ENCODE measurements at regions not wholly inside any gene's neighbourhood (a gene's known extent, or its start where the extent isn't known, plus 50 kb on each side); places are given as distances from the start of the nearest gene placed in this dataset.

GRCh38 chr11:111063726-111064517 lies 181.6 kb upstream of the POU2AF2 start:
- no peak for DNase-seq (ENCODE audit: low spot score)
- H3K4me3 Mint-ChIP-seq (ENCODE audit: unreplicated experiment) = no peak overlapping the region
- no peak for TF ChIP-seq CTCF (IDR thresholded peaks at IDR 0.05; ENCODE audit: unreplicated experiment)
- no peak overlapping the region for H3K27ac Mint-ChIP-seq (ENCODE audit: unreplicated experiment)
- H3K36me3 Mint-ChIP-seq (ENCODE audit: low read depth, unreplicated experiment) = no peaks in the 10 kb centered on the region
- no peaks in the 10 kb centered on the region for H3K27me3 Mint-ChIP-seq (ENCODE audit: unreplicated experiment)
- H3K4me1 Mint-ChIP-seq (ENCODE audit: unreplicated experiment) = no peaks in the 10 kb centered on the region
- no peaks in the 10 kb centered on the region for H3K9me3 Mint-ChIP-seq (ENCODE audit: unreplicated experiment)

- Mint-ChIP-seq H3K4me3 (ENCODE audit: unreplicated experiment) (no peak overlapping the region), H3K27me3 (ENCODE audit: unreplicated experiment) (no peaks in the 10 kb centered on the region)
- no peak for TF ChIP-seq CTCF (IDR thresholded peaks at IDR 0.05; ENCODE audit: unreplicated experiment)
Measured at GRCh38 chr11:111062420-111062819, 183.1 kb upstream of the POU2AF2 start.

GRCh38 chr11:111059726-111060125 lies 185.8 kb upstream of the POU2AF2 start:
- H3K36me3 Mint-ChIP-seq (ENCODE audit: low read depth, unreplicated experiment) = no peaks in the 10 kb centered on the region
- TF ChIP-seq CTCF (IDR thresholded peaks at IDR 0.05; ENCODE audit: unreplicated experiment) = no peak
- DNase-seq (ENCODE audit: low spot score) = no peak
- no peak overlapping the region for H3K4me3 Mint-ChIP-seq (ENCODE audit: unreplicated experiment)
- no peaks in the 10 kb centered on the region for H3K4me1 Mint-ChIP-seq (ENCODE audit: unreplicated experiment)
- H3K27ac Mint-ChIP-seq (ENCODE audit: unreplicated experiment) = no peak overlapping the region
- H3K27me3 Mint-ChIP-seq (ENCODE audit: unreplicated experiment) = peaks cover 2% of the 10 kb centered on the region
- H3K9me3 Mint-ChIP-seq (ENCODE audit: unreplicated experiment) = no peaks in the 10 kb centered on the region

More at GRCh38 chr11:111062420-111062819, 183.1 kb upstream of the POU2AF2 start:
- Mint-ChIP-seq H3K4me1 (ENCODE audit: unreplicated experiment) (no peaks in the 10 kb centered on the region), H3K27ac (ENCODE audit: unreplicated experiment) (no peak overlapping the region), H3K9me3 (ENCODE audit: unreplicated experiment) (no peaks in the 10 kb centered on the region), H3K36me3 (ENCODE audit: low read depth, unreplicated experiment) (no peaks in the 10 kb centered on the region)
- no peak for DNase-seq (ENCODE audit: low spot score)

GRCh38 chr11:111049131-111049530 lies 196.4 kb upstream of the POU2AF2 start:
- no peaks in the 10 kb centered on the region for H3K4me1 Mint-ChIP-seq (ENCODE audit: unreplicated experiment)
- H3K27ac Mint-ChIP-seq (ENCODE audit: unreplicated experiment) = no peak overlapping the region
- no peak for DNase-seq (ENCODE audit: low spot score)
- no peaks in the 10 kb centered on the region for H3K36me3 Mint-ChIP-seq (ENCODE audit: low read depth, unreplicated experiment)
- no peaks in the 10 kb centered on the region for H3K9me3 Mint-ChIP-seq (ENCODE audit: unreplicated experiment)
- no peak for TF ChIP-seq CTCF (IDR thresholded peaks at IDR 0.05; ENCODE audit: unreplicated experiment)
- no peak overlapping the region for H3K4me3 Mint-ChIP-seq (ENCODE audit: unreplicated experiment)
- H3K27me3 Mint-ChIP-seq (ENCODE audit: unreplicated experiment) = peaks cover 3% of the 10 kb centered on the region

GRCh38 chr11:111047374-111047773 lies 198.2 kb upstream of the POU2AF2 start:
- no peak for TF ChIP-seq CTCF (IDR thresholded peaks at IDR 0.05; ENCODE audit: unreplicated experiment)
- Mint-ChIP-seq H3K9me3 (ENCODE audit: unreplicated experiment) (no peaks in the 10 kb centered on the region), H3K27me3 (ENCODE audit: unreplicated experiment) (peaks cover 3% of the 10 kb centered on the region), H3K36me3 (ENCODE audit: low read depth, unreplicated experiment) (no peaks in the 10 kb centered on the region), H3K4me1 (ENCODE audit: unreplicated experiment) (no peaks in the 10 kb centered on the region), H3K27ac (ENCODE audit: unreplicated experiment) (no peak overlapping the region), H3K4me3 (ENCODE audit: unreplicated experiment) (no peak overlapping the region)
- no peak for DNase-seq (ENCODE audit: low spot score)
